IMR-90 (cell line): ENCODE measurements at regions not wholly inside any gene's neighbourhood (a gene's known extent, or its start where the extent isn't known, plus 50 kb on each side); places are given as distances from the start of the nearest gene placed in this dataset.

Experiments
- ATAC-seq: fragments of 200-7000 bp; cut with Tn5 transposase; 2 replicates; pipeline ENCODE4 v1.9.1; 2020; ENCODE audit warnings: low read depth, mild to moderate bottlenecking, moderate library complexity
- BruUV-seq: library from RNA; stranded (reverse); fragments of 400-500 nt; replicated peaks from 2 replicates; lab custom pipeline; 2021; lab: Mats Ljungman, UMichigan
- CTCF ChIA-PET: fragments of 300-600 bp; formaldehyde crosslinking; extraction: SDS; loops from one replicate; lab custom pipeline; 2021; ENCODE audit warnings: antibody characterized with exemption; lab: Yijun Ruan, JAX
- POLR2A ChIA-PET: fragments of 300-600 bp; sonication (Branson Sonifier 250); formaldehyde crosslinking; loops from one replicate; lab custom pipeline; 2022; ENCODE audit warnings: antibody characterized with exemption; ENCODE audit not compliant: unreplicated experiment; lab: Charles Lee
- DNase-seq: peaks from one replicate; pipeline ENCODE4 v3.0.0; 2013
- H2AFZ ChIP-seq: replicated peaks from 2 replicates; pipeline ENCODE3; 2013; ENCODE audit warnings: low read length, mild to moderate bottlenecking; ENCODE audit not compliant: poor library complexity
- H2AK5ac ChIP-seq: 2 replicates; pipeline ENCODE4 v1.6.1; 2013; ENCODE audit warnings: low read depth, low read length, inconsistent platforms
- H2AK9ac ChIP-seq: replicated peaks from 2 replicates; pipeline ENCODE3; 2013; ENCODE audit warnings: mild to moderate bottlenecking, low read depth, low read length, moderate library complexity; ENCODE audit not compliant: poor library complexity
- H2BK120ac ChIP-seq: 2 replicates; pipeline ENCODE4 v1.6.1; 2013; ENCODE audit warnings: low read depth, low read length, inconsistent platforms
- H2BK15ac ChIP-seq: 3 replicates; pipeline ENCODE4 v1.6.1; 2013; ENCODE audit warnings: low read depth, low read length, inconsistent platforms
- H2BK20ac ChIP-seq: 2 replicates; pipeline ENCODE4 v1.6.1; 2013; ENCODE audit warnings: low read depth, mild to moderate bottlenecking, inconsistent platforms, low read length, moderate library complexity
- H2BK5ac ChIP-seq: 2 replicates; pipeline ENCODE4 v1.6.1; 2013; ENCODE audit warnings: mild to moderate bottlenecking, low read depth, low read length, inconsistent platforms; ENCODE audit not compliant: poor library complexity, severe bottlenecking
- H3K14ac ChIP-seq: replicated peaks from 2 replicates; pipeline ENCODE4 v1.6.1; 2013; ENCODE audit warnings: low read depth, low read length, inconsistent platforms
- H3K18ac ChIP-seq: 2 replicates; pipeline ENCODE4 v1.6.1; 2013; ENCODE audit warnings: low read depth, low read length, control low read depth
- H3K23ac ChIP-seq: 2 replicates; pipeline ENCODE4 v1.6.1; 2013; ENCODE audit warnings: low read depth, low read length, inconsistent platforms
- H3K27ac ChIP-seq: 2 replicates; pipeline ENCODE4 v1.5.1; 2013; ENCODE audit warnings: mild to moderate bottlenecking, control low read depth, low read length; ENCODE audit not compliant: insufficient read depth
- H3K27me3 ChIP-seq: 2 replicates; pipeline ENCODE4 v1.6.1; 2013; ENCODE audit warnings: low read length; ENCODE audit not compliant: control insufficient read depth, insufficient read depth
- H3K36me3 ChIP-seq: 2 replicates; pipeline ENCODE4 v1.6.1; 2013; ENCODE audit warnings: low read length, mixed read lengths; ENCODE audit not compliant: control insufficient read depth, insufficient read depth
- H3K4ac ChIP-seq: 2 replicates; pipeline ENCODE4 v1.6.1; 2013; ENCODE audit warnings: low read depth, low read length, inconsistent platforms
- H3K4me1 ChIP-seq: 2 replicates; pipeline ENCODE4 v1.6.1; 2013; ENCODE audit warnings: low read length, mixed read lengths; ENCODE audit not compliant: control insufficient read depth, insufficient read depth
- H3K4me2 ChIP-seq: 2 replicates; pipeline ENCODE4 v1.6.1; 2013; ENCODE audit warnings: low read depth, mild to moderate bottlenecking, control low read depth, low read length, moderate library complexity
- H3K4me3 ChIP-seq: 2 replicates; pipeline ENCODE4 v1.5.1; 2013; ENCODE audit warnings: low read depth, mild to moderate bottlenecking, control low read depth, low read length, moderate library complexity; ENCODE audit not compliant: insufficient read depth
- H3K56ac ChIP-seq: 2 replicates; pipeline ENCODE4 v1.6.1; 2013; ENCODE audit warnings: low read length, inconsistent platforms; ENCODE audit not compliant: insufficient read depth; ENCODE audit errors: extremely low read depth
- H3K79me1 ChIP-seq, 2 experiments: 2 replicates each; pipeline ENCODE4 v1.6.1; 2013; ENCODE audit warnings: low read length in 2 of 2, inconsistent platforms in 1 of 2, low read depth in 1 of 2
- H3K9ac ChIP-seq: 2 replicates; pipeline ENCODE4 v1.6.1; 2013; ENCODE audit warnings: low read depth, low read length, control low read depth
- H3K9me1 ChIP-seq: 2 replicates; pipeline ENCODE4 v1.6.1; 2013; ENCODE audit warnings: low read length, inconsistent platforms; ENCODE audit not compliant: insufficient read depth
- H3K9me3 ChIP-seq: 2 replicates; pipeline ENCODE4 v1.6.1; 2013; ENCODE audit warnings: low read length; ENCODE audit not compliant: control insufficient read depth, insufficient read depth
- H4K20me1 ChIP-seq: 2 replicates; pipeline ENCODE4 v1.6.1; 2013; ENCODE audit warnings: low read length, inconsistent platforms; ENCODE audit not compliant: insufficient read depth
- H4K5ac ChIP-seq: 2 replicates; pipeline ENCODE4 v1.6.1; 2013; ENCODE audit warnings: mild to moderate bottlenecking, low read depth, low read length, control low read depth
- H4K8ac ChIP-seq, 2 experiments: 2 replicates each; pipeline ENCODE4 v1.6.1; 2013; ENCODE audit warnings: low read depth in 2 of 2, low read length in 2 of 2, control low read depth in 1 of 2, inconsistent platforms in 1 of 2
- H4K91ac ChIP-seq: 2 replicates; pipeline ENCODE4 v1.6.1; 2013; ENCODE audit warnings: low read depth, low read length, inconsistent platforms; ENCODE audit not compliant: insufficient read depth
- BHLHE40 ChIP-seq: fragments of 150-350 bp; IDR thresholded peaks from 2 replicates; pipeline ENCODE4 v1.6.1; 2016; ENCODE audit warnings: mild to moderate bottlenecking, low read depth, low read length
- CEBPB ChIP-seq: IDR thresholded peaks from 2 replicates; pipeline ENCODE4 v1.6.1; 2012; ENCODE audit warnings: low read depth, low read length, improper control_type of control experiment
- CHD1 ChIP-seq: IDR thresholded peaks from 2 replicates; pipeline ENCODE4 v1.6.1; 2012; ENCODE audit warnings: low read depth, low read length, improper control_type of control experiment
- FOS ChIP-seq: fragments of 150-350 bp; IDR thresholded peaks from 2 replicates; pipeline ENCODE4 v1.6.1; 2016; ENCODE audit warnings: low read depth, low read length
- MAFK ChIP-seq: IDR thresholded peaks from 2 replicates; pipeline ENCODE4 v1.6.1; 2012; ENCODE audit warnings: low read depth, low read length, improper control_type of control experiment
- MAZ ChIP-seq: IDR thresholded peaks from 2 replicates; pipeline ENCODE4 v1.6.1; 2012; ENCODE audit warnings: low read depth, mild to moderate bottlenecking, low read length, improper control_type of control experiment, moderate library complexity, borderline replicate concordance
- MXI1 ChIP-seq: IDR thresholded peaks from 2 replicates; pipeline ENCODE4 v1.6.1; 2012; ENCODE audit warnings: low read depth, mild to moderate bottlenecking, low read length, moderate library complexity, borderline replicate concordance
- NFE2L2 ChIP-seq: fragments of 150-350 bp; IDR thresholded peaks from 2 replicates; pipeline ENCODE4 v1.6.1; 2016; ENCODE audit warnings: low read depth, mild to moderate bottlenecking, low read length
- POLR2A ChIP-seq: IDR thresholded peaks from 2 replicates; pipeline ENCODE4 v1.6.1; 2012; ENCODE audit warnings: mild to moderate bottlenecking, low read depth, low read length
- RAD21 ChIP-seq: IDR thresholded peaks from 2 replicates; pipeline ENCODE4 v1.6.1; 2012; ENCODE audit warnings: low read length, improper control_type of control experiment
- RCOR1 ChIP-seq: IDR thresholded peaks from 2 replicates; pipeline ENCODE4 v1.6.1; 2012; ENCODE audit warnings: mild to moderate bottlenecking, low read length, improper control_type of control experiment; ENCODE audit not compliant: insufficient replicate concordance
- RFX5 ChIP-seq: IDR thresholded peaks from 2 replicates; pipeline ENCODE4 v1.8.0; 2012; ENCODE audit warnings: low read depth, mild to moderate bottlenecking, low read length, moderate library complexity
- SMC3 ChIP-seq: fragments of 150-350 bp; IDR thresholded peaks from 2 replicates; pipeline ENCODE4 v1.6.1; 2016; ENCODE audit warnings: low read depth, mild to moderate bottlenecking, antibody characterized with exemption, low read length, moderate library complexity
- dilution Hi-C: fragments of 300-500 bp; cut with HindIII; formaldehyde crosslinking; loops from one replicate; pipeline ENCODE4 v1.14.3; 2018; ENCODE audit warnings: low sequenced_read_pairs; ENCODE audit not compliant: unreplicated experiment
- in situ Hi-C: fragments of 300-500 bp; cut with MboI; formaldehyde crosslinking; loops from 3 replicates; pipeline ENCODE4 v1.14.3; 2019; ENCODE audit warnings: low sequenced_read_pairs, inconsistent platforms, mixed read lengths
- intact Hi-C: fragments of 100-400 bp; cut with micrococcal nuclease; formaldehyde crosslinking; loops from 2 replicates; pipeline ENCODE4 v1.10.0; 2022
- TF ChIP-seq, protein P1 (sequence below): fragments of 150-350 bp; IDR thresholded peaks from 2 replicates; pipeline ENCODE4 v1.6.1; 2017; ENCODE audit warnings: mild to moderate bottlenecking, antibody characterized with exemption, low read length, low read depth
- TF ChIP-seq, protein P2 (sequence below): conservative IDR thresholded peaks from 2 replicates; pipeline ENCODE4 v1.5.1; 2012; ENCODE audit warnings: mild to moderate bottlenecking, low read depth, low read length, improper control_type of control experiment
- TF ChIP-seq, protein P3 (sequence below): fragments of 150-350 bp; IDR thresholded peaks from 2 replicates; pipeline ENCODE4 v1.6.1; 2016; ENCODE audit warnings: low read depth, mild to moderate bottlenecking, low read length, moderate library complexity, borderline replicate concordance

DNA sequence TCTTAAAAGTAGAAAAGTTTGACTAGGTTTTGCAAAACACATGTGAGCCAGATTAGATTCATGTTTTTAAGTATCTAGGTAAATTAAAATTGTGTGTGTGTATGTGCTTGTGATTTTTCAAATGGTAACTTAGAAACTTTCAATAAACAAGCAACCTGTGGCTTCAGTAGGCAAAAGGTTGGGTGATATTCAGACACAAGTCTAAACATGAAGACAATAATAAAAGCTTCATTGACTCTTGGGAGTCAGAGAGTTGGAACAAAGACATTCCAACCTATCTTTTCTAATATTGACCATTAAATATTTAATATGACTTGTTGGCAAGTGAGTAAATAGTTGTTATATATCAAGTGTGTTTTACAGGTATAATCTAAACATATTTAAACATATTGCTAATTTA is 1049.6 kb upstream of the ADGRL4 start:
- Histone ChIP-seq H3K14ac (no peak overlapping the region), H3K36me3 (no peaks in the 10 kb centered on the region), H3K27ac (no peak overlapping the region), H4K20me1 (no peaks in the 10 kb centered on the region), H2BK20ac (no peak overlapping the region), H3K56ac (no peak overlapping the region), H3K9me3 (no peaks in the 10 kb centered on the region), H3K18ac (no peak overlapping the region), H3K79me1 (no peaks in the 10 kb centered on the region), H2AK9ac (no peak overlapping the region), H3K4me2 (no peak overlapping the region), H2BK5ac (no peak overlapping the region), H4K8ac (no peak overlapping the region), H2AFZ (no peak overlapping the region), H3K4me3 (no peak overlapping the region), H4K5ac (no peak overlapping the region), H2BK15ac (no peak overlapping the region), H2AK5ac (no peak overlapping the region), H3K27me3 (no peaks in the 10 kb centered on the region), H3K4me1 (no peaks in the 10 kb centered on the region), H3K4ac (no peak overlapping the region), H3K9me1 (no peaks in the 10 kb centered on the region), H3K23ac (no peak overlapping the region), H3K9ac (no peak overlapping the region), H4K91ac (no peak overlapping the region), H2BK120ac (no peak overlapping the region)
- ChIA-PET POLR2A (no interaction called here), CTCF (no interaction called here)
- in situ Hi-C loops (no loop called here), intact Hi-C loops (no loop called here), dilution Hi-C loops (no loop called here)
- DNase-seq = no peak
- BruUV-seq = no TSS peak
- no peak for ATAC-seq
- no peak for TF ChIP-seq CHD1
- no peak for TF ChIP-seq MAZ
- no peak for TF ChIP-seq RAD21
- no peak for TF ChIP-seq RFX5
- TF ChIP-seq NFE2L2 = no peak
- TF ChIP-seq, protein P1, sequence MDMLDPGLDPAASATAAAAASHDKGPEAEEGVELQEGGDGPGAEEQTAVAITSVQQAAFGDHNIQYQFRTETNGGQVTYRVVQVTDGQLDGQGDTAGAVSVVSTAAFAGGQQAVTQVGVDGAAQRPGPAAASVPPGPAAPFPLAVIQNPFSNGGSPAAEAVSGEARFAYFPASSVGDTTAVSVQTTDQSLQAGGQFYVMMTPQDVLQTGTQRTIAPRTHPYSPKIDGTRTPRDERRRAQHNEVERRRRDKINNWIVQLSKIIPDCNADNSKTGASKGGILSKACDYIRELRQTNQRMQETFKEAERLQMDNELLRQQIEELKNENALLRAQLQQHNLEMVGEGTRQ = no peak
- no peak for TF ChIP-seq BHLHE40
- no peak for TF ChIP-seq SMC3
- TF ChIP-seq, protein P2, sequence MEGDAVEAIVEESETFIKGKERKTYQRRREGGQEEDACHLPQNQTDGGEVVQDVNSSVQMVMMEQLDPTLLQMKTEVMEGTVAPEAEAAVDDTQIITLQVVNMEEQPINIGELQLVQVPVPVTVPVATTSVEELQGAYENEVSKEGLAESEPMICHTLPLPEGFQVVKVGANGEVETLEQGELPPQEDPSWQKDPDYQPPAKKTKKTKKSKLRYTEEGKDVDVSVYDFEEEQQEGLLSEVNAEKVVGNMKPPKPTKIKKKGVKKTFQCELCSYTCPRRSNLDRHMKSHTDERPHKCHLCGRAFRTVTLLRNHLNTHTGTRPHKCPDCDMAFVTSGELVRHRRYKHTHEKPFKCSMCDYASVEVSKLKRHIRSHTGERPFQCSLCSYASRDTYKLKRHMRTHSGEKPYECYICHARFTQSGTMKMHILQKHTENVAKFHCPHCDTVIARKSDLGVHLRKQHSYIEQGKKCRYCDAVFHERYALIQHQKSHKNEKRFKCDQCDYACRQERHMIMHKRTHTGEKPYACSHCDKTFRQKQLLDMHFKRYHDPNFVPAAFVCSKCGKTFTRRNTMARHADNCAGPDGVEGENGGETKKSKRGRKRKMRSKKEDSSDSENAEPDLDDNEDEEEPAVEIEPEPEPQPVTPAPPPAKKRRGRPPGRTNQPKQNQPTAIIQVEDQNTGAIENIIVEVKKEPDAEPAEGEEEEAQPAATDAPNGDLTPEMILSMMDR = no peak
- no peak for TF ChIP-seq POLR2A
- TF ChIP-seq RCOR1 = no peak
- no peak for TF ChIP-seq CEBPB
- no peak for TF ChIP-seq MXI1
- TF ChIP-seq, protein P3, sequence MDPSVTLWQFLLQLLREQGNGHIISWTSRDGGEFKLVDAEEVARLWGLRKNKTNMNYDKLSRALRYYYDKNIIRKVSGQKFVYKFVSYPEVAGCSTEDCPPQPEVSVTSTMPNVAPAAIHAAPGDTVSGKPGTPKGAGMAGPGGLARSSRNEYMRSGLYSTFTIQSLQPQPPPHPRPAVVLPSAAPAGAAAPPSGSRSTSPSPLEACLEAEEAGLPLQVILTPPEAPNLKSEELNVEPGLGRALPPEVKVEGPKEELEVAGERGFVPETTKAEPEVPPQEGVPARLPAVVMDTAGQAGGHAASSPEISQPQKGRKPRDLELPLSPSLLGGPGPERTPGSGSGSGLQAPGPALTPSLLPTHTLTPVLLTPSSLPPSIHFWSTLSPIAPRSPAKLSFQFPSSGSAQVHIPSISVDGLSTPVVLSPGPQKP = no peak
- TF ChIP-seq FOS = no peak
- no peak for TF ChIP-seq MAFK
